ENCODE measurements at regions not wholly inside any gene's neighbourhood (a gene's known extent, or its start where the extent isn't known, plus 50 kb on each side); places are given as distances from the start of the nearest gene placed in this dataset.
"Not testable (repeated sequence)": the region's sequence is repeated elsewhere in the genome, so short reads cannot be mapped to it uniquely, and the experiment has no call there.

DNA sequence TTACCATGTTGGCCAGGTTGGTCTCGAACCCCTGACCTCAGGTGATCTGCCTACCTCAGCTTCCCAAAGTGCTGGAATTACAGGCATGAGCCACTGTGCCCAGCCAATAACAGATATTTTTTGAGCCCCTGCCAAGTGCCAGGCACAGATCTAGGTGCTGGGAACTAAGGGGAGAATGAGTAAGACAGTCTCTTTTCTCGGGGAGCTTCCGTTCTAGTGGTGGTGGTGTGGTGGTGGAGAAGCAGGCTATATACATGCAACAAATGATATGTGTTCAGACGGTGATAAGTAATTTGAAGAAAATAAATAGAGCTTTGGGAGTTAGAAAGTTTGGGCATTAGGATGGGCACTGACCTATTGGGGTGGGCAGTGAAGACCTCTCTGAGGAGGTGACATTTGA, 76.7 kb upstream of the VKORC1L1 start:
- TF ChIP-seq TAF1 (IDR thresholded peaks at IDR 0.05; ENCODE audit: borderline replicate concordance, low read depth, low read length) (no peak), POLR2AphosphoS5 (IDR thresholded peaks at IDR 0.05; ENCODE audit: low read depth, low read length) (no peak), POLR2A (IDR thresholded peaks at IDR 0.05; ENCODE audit: low read depth, low read length) (no peak)
- no peak for FAIRE-seq

DNA sequence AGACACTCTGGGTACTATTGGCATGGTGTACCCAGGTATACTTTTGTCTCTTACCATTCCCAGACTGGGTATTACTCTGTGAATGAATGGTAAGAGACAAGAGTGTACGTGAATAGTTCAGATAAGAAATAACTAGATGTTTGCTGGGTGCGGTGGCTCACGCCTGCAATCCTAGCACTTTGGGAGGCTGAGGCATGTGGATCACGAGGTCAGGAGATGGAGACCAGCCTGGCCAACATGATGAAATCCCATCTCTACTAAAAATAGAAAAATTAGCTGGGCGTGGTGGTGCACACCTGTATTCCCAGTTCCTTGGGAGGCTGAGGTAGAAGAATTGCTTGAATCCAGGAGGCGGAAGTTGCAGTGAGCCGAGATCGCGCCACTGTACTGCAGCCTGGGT, 75.8 kb upstream of the VKORC1L1 start:
- FAIRE-seq; DNase-seq (ENCODE audit: insufficient read length): not testable (repeated sequence)

More for the DNA sequence above, 76.7 kb upstream of the VKORC1L1 start:
- DNase-seq (ENCODE audit: insufficient read length), result no peak

DNA sequence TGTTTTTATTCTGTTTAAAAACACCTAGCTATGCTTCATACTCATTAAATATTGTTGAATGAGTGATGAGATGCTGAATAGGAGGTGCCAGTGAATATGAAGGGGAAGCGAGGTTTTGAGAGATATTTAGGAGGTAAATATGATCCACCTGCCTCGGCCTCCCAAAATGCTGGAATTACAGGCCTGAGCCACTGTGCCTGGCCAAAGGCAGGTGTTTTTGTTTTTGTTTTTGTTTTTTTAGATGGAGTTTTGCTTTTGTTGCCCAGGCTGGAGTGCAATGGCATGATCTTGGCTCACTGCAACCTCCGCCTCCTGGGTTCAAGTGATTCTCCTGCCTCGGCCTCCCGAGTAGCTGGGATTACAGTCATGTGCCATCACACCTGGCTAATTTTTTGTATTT, 75.3 kb upstream of the VKORC1L1 start:
- not testable (repeated sequence) for FAIRE-seq

DNA sequence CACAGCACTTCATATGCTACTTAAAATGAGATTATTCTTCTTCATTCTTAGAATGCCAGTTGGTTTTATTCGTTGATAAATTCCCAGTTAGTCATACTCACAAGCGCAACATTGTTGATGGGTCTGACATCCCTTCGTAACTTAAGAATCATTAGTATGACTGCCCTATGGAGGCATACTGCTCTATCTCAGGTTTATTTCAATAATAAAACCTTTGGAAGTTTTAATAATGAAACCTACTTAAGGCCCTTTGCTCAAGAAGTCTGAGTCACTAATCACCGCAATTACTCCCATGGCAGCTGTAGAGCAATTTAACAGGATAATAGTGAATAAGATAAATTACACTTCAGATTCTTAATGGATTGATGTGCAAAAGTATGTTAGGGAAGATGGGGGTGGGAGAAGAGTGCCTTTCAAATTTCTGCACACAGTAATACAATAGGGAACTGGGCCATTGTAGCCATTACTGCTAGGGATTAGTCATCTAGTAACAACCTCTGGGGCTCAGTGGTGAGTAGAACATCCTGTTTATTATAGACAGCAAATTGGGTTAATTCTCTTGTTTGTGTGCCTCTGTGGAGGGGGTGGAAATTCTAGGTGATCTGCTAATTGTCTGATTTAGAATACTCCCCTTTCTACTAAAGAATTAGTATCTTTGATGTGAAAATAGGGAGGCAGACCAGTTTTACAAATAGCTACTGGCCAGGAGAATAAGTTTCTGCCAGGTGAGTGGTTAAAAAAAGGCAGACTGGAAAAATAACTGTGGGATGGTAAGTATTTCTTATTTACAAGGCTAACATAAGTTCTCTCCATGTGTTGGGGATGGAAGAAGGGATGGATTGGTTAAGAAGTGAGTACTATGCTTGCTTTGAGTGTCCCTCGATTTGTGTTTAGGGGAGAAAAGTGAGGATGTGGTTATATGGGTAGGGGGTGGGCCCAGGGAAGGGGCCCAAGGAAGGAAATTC, 74.5 kb upstream of the VKORC1L1 start:
- DNase-seq (ENCODE audit: insufficient read length) (no peak), FAIRE-seq (peak; percentile 53)
- TF ChIP-seq POLR2AphosphoS5 (IDR thresholded peaks at IDR 0.05; ENCODE audit: low read depth, low read length) (no peak), POLR2A (IDR thresholded peaks at IDR 0.05; ENCODE audit: low read depth, low read length) (no peak), TAF1 (IDR thresholded peaks at IDR 0.05; ENCODE audit: borderline replicate concordance, low read depth, low read length) (no peak)

More for the DNA sequence above, 75.3 kb upstream of the VKORC1L1 start:
- not testable (repeated sequence) for DNase-seq (ENCODE audit: insufficient read length)

DNA sequence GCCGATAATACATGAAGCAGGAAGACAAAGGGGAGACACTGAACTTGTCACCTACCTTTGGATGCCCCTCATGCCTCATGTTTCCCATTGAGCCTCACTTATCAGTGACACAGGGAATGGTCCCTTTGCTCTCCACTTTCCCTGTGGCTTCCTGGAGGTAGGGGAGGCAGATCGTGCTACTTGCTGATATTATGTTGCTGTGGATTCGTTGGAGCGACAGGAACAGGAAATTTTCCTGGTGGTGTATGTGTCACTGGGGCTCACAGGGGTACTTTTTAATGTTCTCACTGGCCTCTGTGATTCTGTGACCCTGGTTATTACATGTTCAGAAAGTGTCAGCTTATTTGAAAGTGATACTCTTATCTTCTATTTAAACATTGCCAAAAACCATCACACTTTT, 72.7 kb upstream of the VKORC1L1 start:
- DNase-seq (ENCODE audit: insufficient read length); FAIRE-seq: not testable (repeated sequence)

DNA sequence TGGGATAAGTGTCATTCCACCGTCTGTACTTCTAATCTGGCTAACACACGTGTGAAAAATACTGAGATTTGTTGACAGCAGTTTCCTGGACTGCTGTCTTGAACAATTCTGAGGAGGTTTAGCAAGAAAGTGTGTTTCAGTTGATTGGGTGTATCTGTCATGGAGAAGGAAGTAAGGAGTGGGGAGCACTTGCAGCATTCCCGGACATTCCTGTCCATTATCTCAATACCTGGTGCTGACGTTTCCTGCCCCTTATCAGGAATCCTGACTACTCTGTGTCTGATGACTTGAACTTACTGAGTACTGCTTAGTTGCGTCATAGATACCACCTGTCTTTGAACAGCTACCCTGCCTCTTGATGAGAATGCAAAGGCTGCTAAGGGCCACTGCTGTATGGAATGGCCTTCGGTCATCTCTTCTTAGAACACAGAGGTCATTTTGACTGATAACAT, 72.0 kb upstream of the VKORC1L1 start:
- TF ChIP-seq POLR2A (IDR thresholded peaks at IDR 0.05; ENCODE audit: low read depth, low read length) (no peak), POLR2AphosphoS5 (IDR thresholded peaks at IDR 0.05; ENCODE audit: low read depth, low read length) (no peak), TAF1 (IDR thresholded peaks at IDR 0.05; ENCODE audit: borderline replicate concordance, low read depth, low read length) (no peak)
- DNase-seq (ENCODE audit: insufficient read length), result no peak
- FAIRE-seq, result no peak

DNA sequence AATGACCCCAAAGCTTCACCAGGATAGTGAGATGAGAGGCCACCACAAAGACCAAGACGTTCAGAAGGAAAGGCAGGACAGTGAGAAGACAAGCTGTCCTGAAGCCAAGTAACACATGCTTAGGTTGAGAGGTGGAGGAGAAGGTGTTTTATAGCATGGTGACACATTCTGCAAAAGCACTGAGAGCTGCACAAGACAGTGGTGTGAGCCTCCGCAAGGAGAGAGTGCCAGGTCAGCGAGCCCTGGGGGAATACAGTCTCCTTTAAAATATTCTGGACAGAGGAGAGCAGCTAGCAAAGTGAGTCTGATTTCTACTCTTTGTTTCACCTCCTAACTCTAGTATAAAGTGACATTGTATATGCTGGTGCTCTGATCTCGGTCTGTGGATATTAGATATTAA, 68.0 kb upstream of the VKORC1L1 start:
- no peak for FAIRE-seq
- DNase-seq (ENCODE audit: insufficient read length), result no peak
- TF ChIP-seq POLR2A (IDR thresholded peaks at IDR 0.05; ENCODE audit: low read depth, low read length) (no peak), TAF1 (IDR thresholded peaks at IDR 0.05; ENCODE audit: borderline replicate concordance, low read depth, low read length) (no peak), POLR2AphosphoS5 (IDR thresholded peaks at IDR 0.05; ENCODE audit: low read depth, low read length) (no peak)

DNA sequence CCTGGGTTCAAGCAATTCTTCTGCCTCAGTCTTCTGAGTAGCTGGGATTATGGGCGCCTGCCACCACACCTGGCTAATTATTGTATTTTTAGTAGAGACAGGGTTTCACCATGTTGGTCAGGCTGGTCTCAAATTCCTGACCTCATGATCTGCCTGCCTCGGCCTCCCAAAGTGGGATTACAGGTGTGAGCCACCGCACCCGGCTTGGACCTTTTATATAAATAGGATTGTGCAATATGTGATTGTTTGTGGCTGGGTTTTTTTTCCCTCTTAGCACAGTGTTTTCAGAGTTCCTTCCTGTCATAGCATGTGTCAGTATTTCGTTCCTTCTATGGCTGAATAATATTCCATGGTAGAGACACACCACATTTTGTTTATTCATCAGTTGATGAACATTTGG, 65.8 kb upstream of the VKORC1L1 start:
- FAIRE-seq; DNase-seq (ENCODE audit: insufficient read length): not testable (repeated sequence)

DNA sequence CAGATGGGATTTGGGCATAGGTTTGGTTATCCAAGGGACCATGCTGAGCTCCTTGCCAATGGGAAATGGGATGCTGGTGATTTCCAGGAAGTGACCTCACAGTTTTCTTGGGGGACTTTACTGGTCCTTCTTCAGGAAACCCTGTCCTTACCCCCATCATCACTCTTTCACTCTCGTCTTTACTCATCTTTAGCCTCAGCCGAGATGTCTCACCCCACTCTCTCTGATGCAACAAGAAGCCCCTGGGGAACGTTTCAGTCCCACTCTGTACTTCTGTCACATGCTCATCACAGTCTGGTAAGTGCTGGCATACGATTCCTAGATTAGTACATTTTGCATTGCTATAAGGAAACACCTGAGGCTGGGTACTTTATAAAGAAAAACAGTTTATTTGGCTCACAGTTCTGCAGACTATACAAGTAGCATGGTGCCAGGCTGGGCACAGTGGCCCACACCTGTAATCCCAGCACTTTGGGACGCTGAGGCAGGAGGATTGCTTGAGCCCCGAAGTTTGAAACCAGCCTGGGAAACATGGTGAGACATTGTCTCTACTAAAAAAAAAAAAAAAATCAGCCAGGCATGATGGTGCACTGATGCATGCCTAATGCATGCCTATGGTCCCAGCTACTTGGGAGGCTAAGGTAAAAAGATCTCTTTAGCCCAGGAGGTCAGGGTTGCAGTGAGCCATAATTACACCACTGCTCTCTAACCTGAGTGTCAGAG, 63.5 kb upstream of the VKORC1L1 start:
- FAIRE-seq (peak; percentile 91), DNase-seq (ENCODE audit: insufficient read length) (no peak)
- TF ChIP-seq TAF1 (IDR thresholded peaks at IDR 0.05; ENCODE audit: borderline replicate concordance, low read depth, low read length) (no peak), POLR2AphosphoS5 (IDR thresholded peaks at IDR 0.05; ENCODE audit: low read depth, low read length) (no peak), POLR2A (IDR thresholded peaks at IDR 0.05; ENCODE audit: low read depth, low read length) (no peak)

DNA sequence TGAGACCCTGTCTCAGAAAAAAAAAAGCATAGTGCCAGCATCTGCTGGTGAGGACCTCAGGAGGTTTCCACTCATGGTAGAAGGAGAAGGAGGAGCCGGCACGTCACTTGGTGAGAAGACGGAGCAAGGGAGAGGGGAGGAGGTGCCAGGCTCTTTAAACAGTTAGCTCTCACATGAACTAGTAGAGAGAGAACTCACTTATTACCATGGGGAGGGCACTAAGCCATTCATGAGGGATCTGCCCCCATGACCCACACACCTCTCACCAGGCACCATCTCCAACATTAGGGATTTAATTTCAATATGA, 62.9 kb upstream of the VKORC1L1 start:
- no peak for FAIRE-seq

DNA sequence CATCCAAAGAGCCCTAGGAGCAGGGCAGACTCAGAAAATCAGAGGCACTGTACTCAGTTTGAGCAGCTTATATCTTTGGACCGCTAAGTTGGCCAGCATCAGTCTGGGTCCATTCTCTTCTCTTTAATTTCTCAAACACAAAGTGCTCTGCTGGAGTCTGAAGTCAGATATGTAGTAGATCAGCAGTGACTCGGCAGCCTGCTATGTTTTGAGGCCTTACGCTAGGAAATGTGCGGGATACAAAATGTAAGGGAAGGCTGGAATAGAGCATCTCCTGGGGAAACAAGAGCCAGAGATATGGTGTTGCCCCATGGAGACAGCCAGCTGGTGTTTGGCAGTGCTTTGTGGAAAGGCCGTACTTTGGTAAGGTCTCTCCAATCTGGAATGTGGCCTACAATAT, 60.6 kb upstream of the VKORC1L1 start:
- no peak for FAIRE-seq
- no peak for TF ChIP-seq POLR2A (IDR thresholded peaks at IDR 0.05; ENCODE audit: low read depth, low read length)
- no peak for TF ChIP-seq TAF1 (IDR thresholded peaks at IDR 0.05; ENCODE audit: borderline replicate concordance, low read depth, low read length)
- no peak for TF ChIP-seq POLR2AphosphoS5 (IDR thresholded peaks at IDR 0.05; ENCODE audit: low read depth, low read length)
- no peak for DNase-seq (ENCODE audit: insufficient read length)

More for the DNA sequence above, 62.9 kb upstream of the VKORC1L1 start:
- TF ChIP-seq POLR2AphosphoS5 (IDR thresholded peaks at IDR 0.05; ENCODE audit: low read depth, low read length), result no peak
- TF ChIP-seq TAF1 (IDR thresholded peaks at IDR 0.05; ENCODE audit: borderline replicate concordance, low read depth, low read length), result no peak
- TF ChIP-seq POLR2A (IDR thresholded peaks at IDR 0.05; ENCODE audit: low read depth, low read length), result no peak
- DNase-seq (ENCODE audit: insufficient read length), result no peak

DNA sequence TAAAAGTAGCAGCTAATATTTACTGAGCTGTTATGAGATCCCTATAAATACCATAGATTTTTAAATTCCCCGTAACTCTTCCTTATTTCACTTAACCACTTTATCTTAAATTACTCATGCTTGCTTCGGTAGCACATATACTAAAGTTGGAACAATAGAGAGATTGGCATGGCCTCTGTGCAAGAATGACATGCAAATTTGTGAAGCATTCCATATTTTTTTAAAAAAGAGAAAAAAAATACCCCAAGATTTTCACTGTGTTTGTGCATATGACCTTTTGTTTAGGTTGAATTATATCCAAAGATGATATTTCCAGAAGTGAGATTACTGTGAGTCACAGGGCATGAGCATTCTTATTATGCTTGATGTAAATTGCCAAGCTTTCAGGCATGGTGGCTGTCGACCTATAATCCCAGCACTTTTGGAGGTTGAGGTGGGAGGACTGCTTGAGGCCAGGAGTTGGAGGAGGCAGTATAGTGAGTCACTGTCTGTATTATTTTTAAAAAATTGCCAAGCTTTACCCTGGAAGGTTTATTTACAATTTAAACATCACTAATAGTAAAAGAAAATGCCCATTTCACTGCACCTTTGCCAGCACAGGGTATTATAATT, 58.2 kb upstream of the VKORC1L1 start:
- not testable (repeated sequence) for FAIRE-seq; DNase-seq (ENCODE audit: insufficient read length)
